Choroid plexus epithelial cell (primary cell): ENCODE measurements at regions not wholly inside any gene's neighbourhood (a gene's known extent, or its start where the extent isn't known, plus 50 kb on each side); places are given as distances from the start of the nearest gene placed in this dataset.

ENCODE experiments used
- DNase-seq: peaks from one replicate; pipeline ENCODE4 v3.0.0-alpha.2; 2010; ENCODE audit warnings: low read depth
- H3K4me3 ChIP-seq: 2 replicates; pipeline ENCODE4 v1.5.1; 2011; ENCODE audit warnings: low read depth, mild to moderate bottlenecking, control low read depth, low read length, moderate library complexity
- TF ChIP-seq, protein P1 (sequence below): conservative IDR thresholded peaks from 2 replicates; pipeline ENCODE4 v1.5.1; 2011; ENCODE audit warnings: low read depth, mild to moderate bottlenecking, control low read depth, inconsistent platforms, low read length, moderate library complexity

DNA sequence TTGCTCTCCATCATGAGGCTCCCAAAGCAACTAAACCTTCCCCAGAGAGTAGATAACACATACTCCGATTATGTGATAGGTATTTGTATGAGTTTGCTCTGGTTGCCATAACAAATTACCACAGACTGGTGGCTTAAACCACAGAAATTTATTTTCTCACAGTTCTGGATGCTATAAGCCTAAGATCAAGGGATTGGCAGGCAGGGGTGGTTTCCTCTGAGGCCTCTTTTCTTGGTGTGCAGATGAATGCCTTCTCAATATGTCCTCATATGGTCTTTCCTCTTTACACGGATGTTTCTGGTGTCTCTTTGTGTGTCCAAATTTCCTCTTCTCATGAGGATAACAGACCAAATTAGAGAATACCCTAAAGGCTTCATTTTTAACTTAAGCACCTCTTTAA is 285.8 kb upstream of the GRIP1 start:
- peak; percentile 56 for DNase-seq
- H3K4me3 ChIP-seq: no peak overlapping the region
- TF ChIP-seq, protein P1, sequence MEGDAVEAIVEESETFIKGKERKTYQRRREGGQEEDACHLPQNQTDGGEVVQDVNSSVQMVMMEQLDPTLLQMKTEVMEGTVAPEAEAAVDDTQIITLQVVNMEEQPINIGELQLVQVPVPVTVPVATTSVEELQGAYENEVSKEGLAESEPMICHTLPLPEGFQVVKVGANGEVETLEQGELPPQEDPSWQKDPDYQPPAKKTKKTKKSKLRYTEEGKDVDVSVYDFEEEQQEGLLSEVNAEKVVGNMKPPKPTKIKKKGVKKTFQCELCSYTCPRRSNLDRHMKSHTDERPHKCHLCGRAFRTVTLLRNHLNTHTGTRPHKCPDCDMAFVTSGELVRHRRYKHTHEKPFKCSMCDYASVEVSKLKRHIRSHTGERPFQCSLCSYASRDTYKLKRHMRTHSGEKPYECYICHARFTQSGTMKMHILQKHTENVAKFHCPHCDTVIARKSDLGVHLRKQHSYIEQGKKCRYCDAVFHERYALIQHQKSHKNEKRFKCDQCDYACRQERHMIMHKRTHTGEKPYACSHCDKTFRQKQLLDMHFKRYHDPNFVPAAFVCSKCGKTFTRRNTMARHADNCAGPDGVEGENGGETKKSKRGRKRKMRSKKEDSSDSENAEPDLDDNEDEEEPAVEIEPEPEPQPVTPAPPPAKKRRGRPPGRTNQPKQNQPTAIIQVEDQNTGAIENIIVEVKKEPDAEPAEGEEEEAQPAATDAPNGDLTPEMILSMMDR: no peak

DNA sequence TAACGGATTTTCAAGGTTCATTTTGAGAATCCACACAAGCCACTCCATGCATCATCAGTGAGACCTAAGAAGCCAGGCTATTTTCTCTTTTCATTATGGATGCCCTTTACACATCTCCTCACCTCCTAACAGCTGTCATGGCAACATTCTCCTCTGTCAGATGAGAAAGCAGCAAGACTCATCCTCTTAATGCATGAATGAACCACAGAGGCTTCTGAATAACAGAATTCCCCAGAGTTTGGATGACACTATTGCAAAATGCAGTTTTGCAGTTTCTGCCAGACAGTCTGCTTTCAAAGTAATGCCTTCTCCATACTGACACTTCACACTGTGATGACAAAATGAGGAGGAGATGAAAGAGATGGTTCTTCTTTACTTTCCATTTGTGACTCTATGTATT is 286.7 kb upstream of the GRIP1 start:
- H3K4me3 ChIP-seq: no peak overlapping the region
- no peak for DNase-seq
- TF ChIP-seq, protein P1: no peak

DNA sequence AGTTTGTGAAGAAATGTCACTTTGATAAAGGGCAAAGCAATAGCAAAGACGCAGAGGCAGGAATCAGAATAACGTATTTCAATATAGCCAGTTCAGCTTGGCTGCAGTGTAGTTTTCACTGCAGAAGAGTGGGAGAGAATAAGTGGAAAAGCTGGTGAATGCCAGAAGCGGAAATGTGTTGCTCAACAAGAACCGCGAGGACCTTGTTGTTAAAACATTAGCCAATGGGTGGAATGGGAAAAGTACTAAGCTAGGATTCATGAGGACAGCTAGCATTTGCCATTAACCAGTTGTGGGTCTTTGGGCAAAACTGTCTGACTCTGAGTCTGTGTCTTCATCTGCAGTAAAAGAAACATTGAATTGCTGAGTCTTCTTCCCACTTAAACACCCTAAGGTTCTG is 292.9 kb upstream of the GRIP1 start:
- no peak overlapping the region for H3K4me3 ChIP-seq
- TF ChIP-seq, protein P1: no peak
- no peak for DNase-seq

DNA sequence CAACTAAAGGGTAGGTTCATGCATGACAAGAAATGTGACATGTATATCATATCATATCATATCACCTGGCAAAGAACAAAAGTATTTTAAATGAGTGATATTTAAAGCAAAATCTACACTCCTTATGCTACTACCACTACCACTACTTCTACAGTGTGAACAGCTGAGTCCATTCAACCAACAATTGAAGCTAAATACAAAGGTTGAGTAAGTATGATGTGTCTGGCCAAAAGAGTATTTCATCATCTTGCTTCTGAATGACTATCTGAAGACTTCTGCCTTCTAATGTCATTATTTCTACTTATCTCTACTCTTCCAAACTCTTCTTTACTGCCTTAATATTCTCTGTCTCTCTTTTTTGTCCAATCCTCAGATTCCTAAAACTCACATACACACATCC is 292.6 kb upstream of the CAND1 start:
- no peak overlapping the region for H3K4me3 ChIP-seq
- TF ChIP-seq, protein P1: no peak
- DNase-seq: no peak

DNA sequence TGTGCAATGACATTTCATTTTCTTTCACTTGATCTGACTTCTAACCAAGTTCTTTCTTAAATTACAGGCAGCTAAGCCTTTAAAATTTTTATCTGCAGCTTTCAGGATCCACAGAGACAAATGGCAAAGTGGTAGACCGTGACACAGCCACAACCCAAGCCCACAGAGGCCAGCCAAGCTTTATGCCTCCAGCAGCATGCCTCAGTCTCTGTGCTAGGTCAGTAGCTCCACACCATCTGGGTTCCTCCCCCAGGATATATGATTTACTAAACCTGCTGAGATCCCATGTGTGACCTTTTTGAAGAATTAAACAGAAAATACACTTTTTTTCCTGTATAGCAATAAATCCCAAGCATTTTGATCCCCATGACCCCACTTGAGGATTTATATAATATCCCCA is 290.4 kb upstream of the CAND1 start:
- no peak for DNase-seq
- TF ChIP-seq, protein P1: no peak
- H3K4me3 ChIP-seq: no peak overlapping the region

DNA sequence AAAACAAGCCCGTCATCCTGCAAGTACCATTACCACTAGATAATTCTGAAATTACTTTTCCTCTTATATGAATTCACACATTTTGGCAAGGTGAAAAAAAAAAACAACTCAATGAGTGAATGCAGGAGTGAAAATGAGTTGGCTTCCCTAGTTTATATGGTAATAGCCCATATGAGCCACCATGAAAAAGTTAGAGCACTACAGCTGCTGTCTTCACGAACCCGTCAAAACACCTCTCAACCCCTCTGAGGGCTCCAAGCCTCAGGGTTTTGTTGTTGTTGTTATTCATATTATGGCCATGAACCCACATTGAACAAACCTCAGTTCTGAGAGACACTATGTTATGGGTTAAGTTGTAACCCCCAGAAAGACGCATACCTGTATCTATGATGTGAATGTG is 289.9 kb upstream of the CAND1 start:
- H3K4me3 ChIP-seq: no peak overlapping the region
- TF ChIP-seq, protein P1: no peak
- DNase-seq: no peak

DNA sequence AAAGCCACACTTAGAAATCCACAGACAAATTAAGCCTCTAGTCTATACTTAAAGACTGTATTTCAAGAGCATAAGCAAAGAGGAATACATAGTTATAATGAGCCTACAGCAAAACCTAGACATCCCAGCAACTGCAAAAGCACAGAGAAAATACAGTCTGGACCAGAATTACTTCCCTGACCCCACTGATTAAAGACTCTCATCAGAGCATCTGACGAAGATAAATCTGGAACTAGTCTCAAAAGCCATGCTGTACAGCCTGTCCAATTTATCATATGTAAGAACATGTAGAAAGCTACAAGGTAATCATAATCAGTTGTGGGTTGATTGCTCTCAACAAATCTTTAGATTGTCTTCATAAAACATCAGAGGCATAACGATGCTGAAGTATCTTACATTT is 285.1 kb upstream of the CAND1 start:
- no peak overlapping the region for H3K4me3 ChIP-seq
- no peak for DNase-seq
- TF ChIP-seq, protein P1: no peak
